ENCODE measurements at regions not wholly inside any gene's neighbourhood (a gene's known extent, or its start where the extent isn't known, plus 50 kb on each side); places are given as distances from the start of the nearest gene placed in this dataset.
A peak's percentile ranks its signal among the peaks of the same experiment; 100 is the strongest.

DNA sequence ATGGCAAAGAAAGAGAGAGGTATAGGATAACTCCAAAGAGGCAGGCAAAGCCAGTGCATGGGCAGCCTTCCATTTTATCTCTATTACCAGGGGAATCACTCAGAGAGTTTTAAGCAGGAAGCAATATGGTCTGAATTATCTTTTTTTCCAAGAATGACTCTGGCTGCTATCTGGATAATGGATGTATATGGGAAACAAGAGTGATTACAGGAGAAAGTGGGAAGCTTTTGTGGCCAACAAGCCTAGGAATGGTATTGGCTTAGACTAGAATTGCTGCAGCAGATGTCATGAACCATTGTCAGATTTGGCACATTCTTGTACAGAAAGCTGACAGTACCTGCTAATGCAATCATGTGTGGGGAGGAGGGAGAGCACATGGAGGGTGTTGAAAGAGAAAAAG, 73.0 kb upstream of the BTBD3 start:
- Histone ChIP-seq H2AK5ac (ENCODE audit: low read depth, low read length) (peak overlapping the region; percentile 73), H2AFZ (replicated peaks; ENCODE audit: low read length, poor library complexity) (no peak overlapping the region), H4K5ac (ENCODE audit: low read depth, low read length) (peak overlapping the region; percentile 89; the same call in 1 of the 2 replicates), H4K91ac (ENCODE audit: insufficient read depth, low read depth, low read length) (peak overlapping the region; percentile 19; the same call in 1 of the 2 replicates), H2BK5ac (ENCODE audit: low read depth, low read length, poor library complexity, severe bottlenecking) (peak overlapping the region; percentile 5), H3K36me3 (ENCODE audit: control insufficient read depth, insufficient read depth, low read length) (no peaks in the 10 kb centered on the region), H3K23ac (ENCODE audit: low read depth, low read length) (peak overlapping the region; percentile 53; the same call in 1 of the 2 replicates), H4K8ac (ENCODE audit: low read depth in 2 of 2, low read length in 2 of 2) (peak overlapping the region in 1 of 2 experiments; percentile 50; a peak in 2 of 4 replicates), H3K4me2 (ENCODE audit: low read depth, low read length) (no peak overlapping the region), H3K9me1 (ENCODE audit: insufficient read depth, low read length) (0 out of 2 replicates have a peak, but pooled peaks cover 3% of the 10 kb centered on the region), H3K56ac (ENCODE audit: extremely low read depth, insufficient read depth, low read length) (no peak overlapping the region), H3K18ac (ENCODE audit: low read depth, low read length) (peak overlapping the region; percentile 81; the same call in 1 of the 2 replicates), H3K9ac (ENCODE audit: low read depth, low read length) (no peak overlapping the region), H3K27ac (ENCODE audit: insufficient read depth, low read length) (no peak overlapping the region), H2AK9ac (replicated peaks; ENCODE audit: low read depth, low read length, poor library complexity) (no peak overlapping the region), H4K20me1 (ENCODE audit: insufficient read depth, low read length) (no peaks in the 10 kb centered on the region), H3K79me1 (ENCODE audit: low read depth in 1 of 2, low read length in 2 of 2) (no peaks in the 10 kb centered on the region), H3K4me1 (ENCODE audit: control insufficient read depth, insufficient read depth, low read length) (peaks cover 11% of the 10 kb centered on the region; the same call in 1 of the 2 replicates), H2BK120ac (ENCODE audit: low read depth, low read length) (peak overlapping the region; percentile 80), H3K4me3 (ENCODE audit: insufficient read depth, low read depth, low read length) (no peak overlapping the region), H3K14ac (replicated peaks; ENCODE audit: low read depth, low read length) (peak overlapping the region; percentile 27; the same call in 1 of the 2 replicates), H3K27me3 (ENCODE audit: control insufficient read depth, insufficient read depth, low read length) (no peaks in the 10 kb centered on the region), H2BK15ac (ENCODE audit: low read depth, low read length) (peak overlapping the region; percentile 57; the same call in 2 of the 3 replicates), H3K4ac (ENCODE audit: low read depth, low read length) (peak overlapping the region; percentile 79), H2BK20ac (ENCODE audit: low read depth, low read length) (peak overlapping the region; percentile 93), H3K9me3 (ENCODE audit: control insufficient read depth, insufficient read depth, low read length) (no peaks in the 10 kb centered on the region)
- dilution Hi-C loops (cut with HindIII; ENCODE audit: low sequenced_read_pairs, unreplicated experiment): no loop called here
- ATAC-seq (ENCODE audit: low read depth) (no peak; the same call in none of the 2 replicates), DNase-seq (no peak)
- intact Hi-C loops (cut with micrococcal nuclease): no loop called here
- in situ Hi-C loops (cut with MboI; ENCODE audit: low sequenced_read_pairs): no loop called here
- BruUV-seq (replicated peaks): no TSS peak
- CTCF ChIA-PET: no interaction called here
- TF ChIP-seq CEBPB (IDR thresholded peaks at IDR 0.05; ENCODE audit: low read depth, low read length): no peak
- no peak for TF ChIP-seq RFX5 (IDR thresholded peaks at IDR 0.05; ENCODE audit: low read depth, low read length)
- TF ChIP-seq CHD1 (IDR thresholded peaks at IDR 0.05; ENCODE audit: low read depth, low read length): no peak
- TF ChIP-seq ELK1 (IDR thresholded peaks at IDR 0.05; ENCODE audit: borderline replicate concordance, low read depth, low read length): no peak
- TF ChIP-seq NFE2L2 (IDR thresholded peaks at IDR 0.05; ENCODE audit: low read depth, low read length): no peak
- TF ChIP-seq FOS (IDR thresholded peaks at IDR 0.05; ENCODE audit: low read depth, low read length): no peak
- no peak for TF ChIP-seq RAD21 (IDR thresholded peaks at IDR 0.05; ENCODE audit: low read length)
- no peak for TF ChIP-seq RCOR1 (IDR thresholded peaks at IDR 0.05; ENCODE audit: insufficient replicate concordance, low read length)
- TF ChIP-seq SMC3 (IDR thresholded peaks at IDR 0.05; ENCODE audit: low read depth, low read length): no peak
- no peak for TF ChIP-seq USF2 (IDR thresholded peaks at IDR 0.05; ENCODE audit: low read depth, low read length)
- TF ChIP-seq MAFK (IDR thresholded peaks at IDR 0.05; ENCODE audit: low read depth, low read length): no peak
- no peak for TF ChIP-seq CTCF (conservative IDR thresholded peaks at IDR 0.05; ENCODE audit: low read depth, low read length)
- TF ChIP-seq BHLHE40 (IDR thresholded peaks at IDR 0.05; ENCODE audit: low read depth, low read length): no peak
- no peak for TF ChIP-seq MAZ (IDR thresholded peaks at IDR 0.05; ENCODE audit: borderline replicate concordance, low read depth, low read length)
- no peak for TF ChIP-seq POLR2A (IDR thresholded peaks at IDR 0.05; ENCODE audit: low read depth, low read length)
- no peak for TF ChIP-seq MXI1 (IDR thresholded peaks at IDR 0.05; ENCODE audit: borderline replicate concordance, low read depth, low read length)
- POLR2A ChIA-PET (ENCODE audit: unreplicated experiment): no interaction called here
